K562 (cell line): ENCODE measurements at regions not wholly inside any gene's neighbourhood (a gene's known extent, or its start where the extent isn't known, plus 50 kb on each side); places are given as distances from the start of the nearest gene placed in this dataset.

ENCODE experiments used
- ZNF140 ChIP-seq: fragments of 250-450 bp; sonication (Bioruptor Pico); IDR thresholded peaks from 2 replicates; pipeline ENCODE4 v1.8.0; 2021; ENCODE audit warnings: moderate library complexity, mild to moderate bottlenecking, inconsistent platforms
- TF ChIP-seq, protein P1 (sequence below): sonication (generic); formaldehyde crosslinking; IDR thresholded peaks from 2 replicates; pipeline ENCODE4 v1.8.0; 2022; ENCODE audit warnings: mild to moderate bottlenecking, missing genetic modification reagents, borderline replicate concordance

DNA sequence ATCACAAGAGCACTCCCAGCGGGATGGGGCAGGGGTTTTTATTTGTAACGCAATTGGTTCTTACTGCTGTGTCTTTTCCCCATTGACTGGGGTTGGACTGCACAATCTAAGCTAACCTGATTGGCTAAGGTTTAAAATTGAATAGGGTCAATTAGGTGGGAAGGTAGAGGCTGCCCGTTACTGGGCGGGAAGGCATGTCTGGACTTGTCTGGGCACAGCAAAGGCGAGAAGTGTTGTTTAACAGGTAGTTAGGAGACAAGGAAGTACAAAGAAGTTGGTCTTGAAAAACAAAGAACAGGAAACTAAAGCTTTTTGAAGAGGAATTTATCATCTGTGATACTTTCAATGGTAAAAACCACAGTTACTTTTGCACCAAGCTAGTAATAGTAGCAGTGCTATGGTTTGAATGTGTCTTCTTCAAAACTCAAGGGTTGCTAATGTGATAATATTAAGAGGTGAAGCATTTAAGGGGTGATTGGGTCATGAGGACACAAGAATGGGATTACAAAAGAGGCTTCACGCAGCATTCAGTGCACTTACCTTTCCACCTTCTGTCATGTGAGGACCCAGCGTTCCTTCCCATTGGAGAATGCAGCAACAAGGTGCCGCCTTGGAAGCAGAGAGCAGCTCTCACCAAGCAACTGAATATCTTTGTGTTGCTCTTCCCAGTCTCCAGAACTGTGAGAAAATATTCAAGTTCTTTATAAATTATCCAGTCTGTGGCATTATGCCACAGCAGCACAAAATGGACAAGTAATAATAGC is 875.5 kb upstream of the SORCS1 start:
- TF ChIP-seq ZNF140 (CRISPR knock-in tag) = no peak
- TF ChIP-seq, protein P1, sequence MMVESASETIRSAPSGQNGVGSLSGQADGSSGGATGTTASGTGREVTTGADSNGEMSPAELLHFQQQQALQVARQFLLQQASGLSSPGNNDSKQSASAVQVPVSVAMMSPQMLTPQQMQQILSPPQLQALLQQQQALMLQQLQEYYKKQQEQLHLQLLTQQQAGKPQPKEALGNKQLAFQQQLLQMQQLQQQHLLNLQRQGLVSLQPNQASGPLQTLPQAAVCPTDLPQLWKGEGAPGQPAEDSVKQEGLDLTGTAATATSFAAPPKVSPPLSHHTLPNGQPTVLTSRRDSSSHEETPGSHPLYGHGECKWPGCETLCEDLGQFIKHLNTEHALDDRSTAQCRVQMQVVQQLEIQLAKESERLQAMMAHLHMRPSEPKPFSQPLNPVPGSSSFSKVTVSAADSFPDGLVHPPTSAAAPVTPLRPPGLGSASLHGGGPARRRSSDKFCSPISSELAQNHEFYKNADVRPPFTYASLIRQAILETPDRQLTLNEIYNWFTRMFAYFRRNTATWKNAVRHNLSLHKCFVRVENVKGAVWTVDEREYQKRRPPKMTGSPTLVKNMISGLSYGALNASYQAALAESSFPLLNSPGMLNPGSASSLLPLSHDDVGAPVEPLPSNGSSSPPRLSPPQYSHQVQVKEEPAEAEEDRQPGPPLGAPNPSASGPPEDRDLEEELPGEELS (CRISPR knock-in tag) = no peak
